ENCODE measurements at regions not wholly inside any gene's neighbourhood (a gene's known extent, or its start where the extent isn't known, plus 50 kb on each side); places are given as distances from the start of the nearest gene placed in this dataset.

DNA sequence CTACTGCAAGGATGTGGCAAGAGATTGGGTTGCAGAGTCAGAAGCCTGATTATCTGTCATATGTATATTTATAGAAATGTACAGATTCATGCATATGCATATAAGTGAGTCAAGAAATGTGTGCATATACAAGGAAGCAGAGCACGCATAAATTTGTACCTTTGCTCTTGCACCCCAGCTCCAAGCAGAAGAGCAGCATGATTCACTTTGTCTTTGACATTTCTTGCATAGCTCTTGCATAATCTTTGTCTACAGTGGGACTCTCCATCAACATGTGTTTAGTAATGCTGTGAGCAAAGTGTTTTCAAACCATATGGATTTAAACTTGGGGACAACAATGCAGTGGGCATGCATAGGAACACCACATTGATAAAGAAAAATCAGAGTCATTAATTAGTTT, 330.7 kb upstream of the DCN start:
- TF ChIP-seq CTCF (conservative IDR thresholded peaks at IDR 0.05) = no peak
- TF ChIP-seq EZH2 (IDR thresholded peaks at IDR 0.05; ENCODE audit: low read depth) = no peak

Measured in PC-9 (cell line).